Panc1 (cell line): ENCODE measurements at regions not wholly inside any gene's neighbourhood (a gene's known extent, or its start where the extent isn't known, plus 50 kb on each side); places are given as distances from the start of the nearest gene placed in this dataset.

Experiments
- ATAC-seq: fragments of 200-7000 bp; cut with Tn5 transposase; 2 replicates; pipeline ENCODE4 v1.9.1; 2020; ENCODE audit warnings: mild to moderate bottlenecking, moderate library complexity
- BruUV-seq: library from RNA; stranded (reverse); fragments of 400-500 nt; replicated peaks from 2 replicates; lab custom pipeline; 2021; lab: Mats Ljungman, UMichigan
- CTCF ChIA-PET: fragments of 300-600 bp; sonication (Branson Sonifier 250); formaldehyde crosslinking; loops from one replicate; lab custom pipeline; 2022; ENCODE audit warnings: antibody characterized with exemption; lab: Charles Lee
- POLR2A ChIA-PET: fragments of 300-600 bp; sonication (Branson Sonifier 250); formaldehyde crosslinking; loops from one replicate; lab custom pipeline; 2022; ENCODE audit warnings: antibody characterized with exemption; lab: Charles Lee
- DNase-seq: peaks from one replicate; pipeline ENCODE4 v3.0.0-alpha.2; 2010; ENCODE audit warnings: low read depth, low spot score
- H3K27ac ChIP-seq: 2 replicates; pipeline ENCODE4 v1.5.1; 2011; ENCODE audit warnings: mild to moderate bottlenecking, low read length, inconsistent platforms
- H3K27me3 ChIP-seq: fragments of 200-500 bp; sonication (Bioruptor generic); 2 replicates; pipeline ENCODE4 v1.6.0; 2014; ENCODE audit warnings: low read length, inconsistent platforms; ENCODE audit not compliant: control insufficient read depth, insufficient read depth
- H3K36me3 ChIP-seq: fragments of 200-500 bp; sonication (Bioruptor generic); 2 replicates; pipeline ENCODE4 v1.5.1; 2014; ENCODE audit warnings: inconsistent platforms, mild to moderate bottlenecking, low read length, moderate library complexity; ENCODE audit not compliant: control insufficient read depth, insufficient read depth
- H3K4me1 ChIP-seq: 2 replicates; pipeline ENCODE4 v1.5.1; 2011; ENCODE audit warnings: inconsistent platforms, mild to moderate bottlenecking, low read length, moderate library complexity; ENCODE audit not compliant: control insufficient read depth, insufficient read depth
- H3K4me3 ChIP-seq, 2 experiments: 2 replicates each; pipeline ENCODE4 v1.5.1; 2011 to 2012; ENCODE audit warnings: low read depth in 2 of 2, low read length in 2 of 2, mild to moderate bottlenecking in 2 of 2, inconsistent platforms in 1 of 2, moderate library complexity in 1 of 2
- H3K9me3 ChIP-seq: fragments of 200-500 bp; sonication (Bioruptor generic); 2 replicates; pipeline ENCODE4 v1.5.1; 2014; ENCODE audit warnings: low read depth, mild to moderate bottlenecking, inconsistent platforms, low read length, moderate library complexity; ENCODE audit not compliant: control insufficient read depth, insufficient read depth
- POLR2AphosphoS5 ChIP-seq: IDR thresholded peaks from 2 replicates; pipeline ENCODE4 v1.6.1; 2012; ENCODE audit warnings: mild to moderate bottlenecking, low read depth, low read length, moderate library complexity
- SIN3A ChIP-seq: IDR thresholded peaks from 2 replicates; pipeline ENCODE4 v1.6.1; 2012; ENCODE audit warnings: low read depth, mild to moderate bottlenecking, low read length, moderate library complexity, borderline replicate concordance; ENCODE audit not compliant: insufficient read depth
- TCF7L2 ChIP-seq: IDR thresholded peaks from 2 replicates; pipeline ENCODE4 v1.6.1; 2011; ENCODE audit warnings: mild to moderate bottlenecking, low read depth, low read length, inconsistent platforms
- in situ Hi-C: cut with HindIII; loops from 2 replicates; pipeline ENCODE4 v1.10.0; 2016; ENCODE audit warnings: low sequenced_read_pairs, low pct_unique_long_range_greater_than_20kb
- intact Hi-C: fragments of 100-400 bp; cut with micrococcal nuclease; formaldehyde crosslinking; loops from one replicate; pipeline ENCODE4 v1.10.0; 2022; ENCODE audit not compliant: unreplicated experiment
- TF ChIP-seq, protein P1 (sequence below), 2 experiments: IDR thresholded peaks; 2 replicates each; pipeline ENCODE4 v1.6.1; 2011 to 2012; ENCODE audit warnings: low read depth in 2 of 2, control low read depth in 1 of 2, low read length in 1 of 2, mild to moderate bottlenecking in 1 of 2, moderate library complexity in 1 of 2; ENCODE audit not compliant: insufficient read depth in 1 of 2
- TF ChIP-seq, protein P2 (sequence below): fragments of 450-650 bp; IDR thresholded peaks from 2 replicates; pipeline ENCODE4 v1.5.1; 2017; ENCODE audit warnings: mild to moderate bottlenecking

DNA sequence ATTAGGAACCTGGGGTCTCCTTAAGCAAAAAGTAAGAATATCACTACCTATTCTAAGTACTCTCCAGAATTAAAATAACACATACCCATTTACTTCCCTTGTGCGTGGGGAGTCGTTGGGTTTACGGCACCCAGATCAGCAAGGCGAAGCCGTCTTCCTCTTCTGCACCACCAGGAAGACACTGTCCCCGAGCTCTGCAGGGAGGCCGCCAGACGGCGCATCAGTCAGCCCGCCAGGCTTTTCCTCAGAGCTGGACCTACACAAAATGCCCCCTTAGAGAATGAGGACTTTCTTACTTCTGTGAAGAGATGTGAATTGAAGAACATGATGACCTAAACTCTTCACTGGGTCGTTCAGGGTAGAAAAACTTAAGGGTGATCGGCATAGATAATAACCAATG is 526.5 kb downstream of the GALR1 start:
- POLR2A ChIA-PET: no interaction called here
- BruUV-seq: no TSS peak

DNA sequence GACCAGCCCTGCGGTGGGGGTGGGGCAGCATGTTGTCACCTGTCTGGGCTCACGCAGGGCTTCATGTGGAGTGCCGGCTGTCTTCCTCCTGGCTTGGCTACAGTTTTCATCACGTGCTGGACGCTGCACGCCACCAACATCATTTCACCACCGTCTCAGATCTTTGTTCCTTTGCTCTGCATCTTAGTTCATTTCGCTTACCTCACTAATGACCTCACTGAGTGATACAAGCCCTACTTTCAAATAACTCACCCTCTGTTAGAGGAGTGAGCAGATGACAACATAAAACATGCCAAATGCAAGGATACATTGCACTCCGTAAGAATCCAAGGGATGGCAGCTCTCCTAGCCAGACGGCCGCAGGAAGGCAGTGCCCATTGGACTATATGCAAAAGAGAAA is 527.5 kb downstream of the GALR1 start:
- H3K27me3 ChIP-seq: peaks cover 7% of the 10 kb centered on the region; the same call in 1 of the 2 replicates
- no peak for TF ChIP-seq SIN3A
- TF ChIP-seq, protein P1, sequence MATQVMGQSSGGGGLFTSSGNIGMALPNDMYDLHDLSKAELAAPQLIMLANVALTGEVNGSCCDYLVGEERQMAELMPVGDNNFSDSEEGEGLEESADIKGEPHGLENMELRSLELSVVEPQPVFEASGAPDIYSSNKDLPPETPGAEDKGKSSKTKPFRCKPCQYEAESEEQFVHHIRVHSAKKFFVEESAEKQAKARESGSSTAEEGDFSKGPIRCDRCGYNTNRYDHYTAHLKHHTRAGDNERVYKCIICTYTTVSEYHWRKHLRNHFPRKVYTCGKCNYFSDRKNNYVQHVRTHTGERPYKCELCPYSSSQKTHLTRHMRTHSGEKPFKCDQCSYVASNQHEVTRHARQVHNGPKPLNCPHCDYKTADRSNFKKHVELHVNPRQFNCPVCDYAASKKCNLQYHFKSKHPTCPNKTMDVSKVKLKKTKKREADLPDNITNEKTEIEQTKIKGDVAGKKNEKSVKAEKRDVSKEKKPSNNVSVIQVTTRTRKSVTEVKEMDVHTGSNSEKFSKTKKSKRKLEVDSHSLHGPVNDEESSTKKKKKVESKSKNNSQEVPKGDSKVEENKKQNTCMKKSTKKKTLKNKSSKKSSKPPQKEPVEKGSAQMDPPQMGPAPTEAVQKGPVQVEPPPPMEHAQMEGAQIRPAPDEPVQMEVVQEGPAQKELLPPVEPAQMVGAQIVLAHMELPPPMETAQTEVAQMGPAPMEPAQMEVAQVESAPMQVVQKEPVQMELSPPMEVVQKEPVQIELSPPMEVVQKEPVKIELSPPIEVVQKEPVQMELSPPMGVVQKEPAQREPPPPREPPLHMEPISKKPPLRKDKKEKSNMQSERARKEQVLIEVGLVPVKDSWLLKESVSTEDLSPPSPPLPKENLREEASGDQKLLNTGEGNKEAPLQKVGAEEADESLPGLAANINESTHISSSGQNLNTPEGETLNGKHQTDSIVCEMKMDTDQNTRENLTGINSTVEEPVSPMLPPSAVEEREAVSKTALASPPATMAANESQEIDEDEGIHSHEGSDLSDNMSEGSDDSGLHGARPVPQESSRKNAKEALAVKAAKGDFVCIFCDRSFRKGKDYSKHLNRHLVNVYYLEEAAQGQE (IDR thresholded peaks at IDR 0.05; ENCODE audit: insufficient read depth in 1 of 2, low read depth in 2 of 2, low read length in 1 of 2): no peak
- TF ChIP-seq TCF7L2: no peak
- TF ChIP-seq POLR2AphosphoS5: no peak
- TF ChIP-seq, protein P2, sequence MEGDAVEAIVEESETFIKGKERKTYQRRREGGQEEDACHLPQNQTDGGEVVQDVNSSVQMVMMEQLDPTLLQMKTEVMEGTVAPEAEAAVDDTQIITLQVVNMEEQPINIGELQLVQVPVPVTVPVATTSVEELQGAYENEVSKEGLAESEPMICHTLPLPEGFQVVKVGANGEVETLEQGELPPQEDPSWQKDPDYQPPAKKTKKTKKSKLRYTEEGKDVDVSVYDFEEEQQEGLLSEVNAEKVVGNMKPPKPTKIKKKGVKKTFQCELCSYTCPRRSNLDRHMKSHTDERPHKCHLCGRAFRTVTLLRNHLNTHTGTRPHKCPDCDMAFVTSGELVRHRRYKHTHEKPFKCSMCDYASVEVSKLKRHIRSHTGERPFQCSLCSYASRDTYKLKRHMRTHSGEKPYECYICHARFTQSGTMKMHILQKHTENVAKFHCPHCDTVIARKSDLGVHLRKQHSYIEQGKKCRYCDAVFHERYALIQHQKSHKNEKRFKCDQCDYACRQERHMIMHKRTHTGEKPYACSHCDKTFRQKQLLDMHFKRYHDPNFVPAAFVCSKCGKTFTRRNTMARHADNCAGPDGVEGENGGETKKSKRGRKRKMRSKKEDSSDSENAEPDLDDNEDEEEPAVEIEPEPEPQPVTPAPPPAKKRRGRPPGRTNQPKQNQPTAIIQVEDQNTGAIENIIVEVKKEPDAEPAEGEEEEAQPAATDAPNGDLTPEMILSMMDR: no peak
- no peaks in the 10 kb centered on the region for H3K9me3 ChIP-seq
- no TSS peak for BruUV-seq
- H3K4me1 ChIP-seq: no peaks in the 10 kb centered on the region
- intact Hi-C loops (no loop called here), in situ Hi-C loops (no loop called here)
- CTCF ChIA-PET: no interaction called here
- H3K4me3 ChIP-seq: no peak overlapping the region
- H3K27ac ChIP-seq: no peak overlapping the region
- ATAC-seq (no peak), DNase-seq (no peak)
- POLR2A ChIA-PET: no interaction called here
- H3K36me3 ChIP-seq: no peaks in the 10 kb centered on the region

More for the DNA sequence above, 526.5 kb downstream of the GALR1 start:
- no peaks in the 10 kb centered on the region for H3K9me3 ChIP-seq
- H3K27ac ChIP-seq: no peak overlapping the region
- no peak for TF ChIP-seq SIN3A
- no peak for TF ChIP-seq TCF7L2
- TF ChIP-seq, protein P1 (IDR thresholded peaks at IDR 0.05; ENCODE audit: insufficient read depth in 1 of 2, low read depth in 2 of 2, low read length in 1 of 2): no peak
- TF ChIP-seq, protein P2: no peak
- no peak for TF ChIP-seq POLR2AphosphoS5
- H3K36me3 ChIP-seq: no peaks in the 10 kb centered on the region
- ATAC-seq: no peak
- H3K4me1 ChIP-seq: no peaks in the 10 kb centered on the region
- peaks cover 4% of the 10 kb centered on the region; the same call in 1 of the 2 replicates for H3K27me3 ChIP-seq
- CTCF ChIA-PET: no interaction called here
- in situ Hi-C loops (no loop called here), intact Hi-C loops (no loop called here)
- H3K4me3 ChIP-seq: no peak overlapping the region
- no peak for DNase-seq
